Activated CD8-positive, alpha-beta T cell treated with anti-CD3 and anti-CD28 coated beads for 36 hours (primary cell): ENCODE measurements at regions not wholly inside any gene's neighbourhood (a gene's known extent, or its start where the extent isn't known, plus 50 kb on each side); places are given as distances from the start of the nearest gene placed in this dataset.
A peak's percentile ranks its signal among the peaks of the same experiment; 100 is the strongest.
"Not testable (repeated sequence)": the region's sequence is repeated elsewhere in the genome, so short reads cannot be mapped to it uniquely, and the experiment has no call there.

Experiments
- ATAC-seq: fragments of 200-7000 bp; cut with Tn5 transposase; one replicate; pipeline ENCODE4 v1.10.0; 2021; ENCODE audit warnings: mild to moderate bottlenecking, moderate library complexity
- CTCF ChIA-PET: fragments of 350-600 bp; sonication (Branson Sonifier 250); formaldehyde crosslinking; loops from one replicate; lab custom pipeline; 2021; ENCODE audit warnings: antibody characterized with exemption; lab: Charles Lee
- POLR2A ChIA-PET: fragments of 350-600 bp; sonication (Branson Sonifier 250); formaldehyde crosslinking; loops from one replicate; lab custom pipeline; 2021; ENCODE audit warnings: antibody characterized with exemption; lab: Charles Lee
- DNase-seq: peaks from one replicate; pipeline ENCODE4 v3.0.0-alpha.2; 2020
- H3K27ac Mint-ChIP-seq: one replicate; pipeline ENCODE4 v1.8.0; 2021; ENCODE audit warnings: mild to moderate bottlenecking, mixed read lengths
- H3K27me3 Mint-ChIP-seq: one replicate; pipeline ENCODE4 v1.8.0; 2021; ENCODE audit warnings: mixed read lengths
- H3K36me3 Mint-ChIP-seq: one replicate; pipeline ENCODE4 v1.8.0; 2021; ENCODE audit warnings: low read depth, mixed read lengths
- H3K4me1 Mint-ChIP-seq: one replicate; pipeline ENCODE4 v1.8.0; 2021; ENCODE audit warnings: low read depth, mixed read lengths
- H3K4me3 Mint-ChIP-seq: one replicate; pipeline ENCODE4 v1.8.0; 2021; ENCODE audit warnings: mild to moderate bottlenecking, moderate library complexity, mixed read lengths
- H3K9me3 Mint-ChIP-seq: one replicate; pipeline ENCODE4 v1.8.0; 2021; ENCODE audit warnings: mixed read lengths
- CTCF ChIP-seq: fragments of 200-600 bp; IDR thresholded peaks from one replicate; pipeline ENCODE4 v1.8.0; 2022; ENCODE audit warnings: antibody characterized with exemption, mild to moderate bottlenecking
- intact Hi-C: fragments of 100-400 bp; cut with micrococcal nuclease; formaldehyde crosslinking; loops from one replicate; pipeline ENCODE4 v1.10.0; 2022

- ChIA-PET CTCF (interaction anchor here (1.3 kb wide), 1 partner anchor 15 kb away, joined by 3 read pairs; no protein-coding TSS in a partner anchor), POLR2A (no interaction called here)
- TF ChIP-seq CTCF, result no peak
- DNase-seq (no peak), ATAC-seq (no peak)
- H3K27ac Mint-ChIP-seq, result no peak overlapping the region
- intact Hi-C loops, result no loop called here
- no peak overlapping the region for H3K4me3 Mint-ChIP-seq
- H3K4me1 Mint-ChIP-seq, result peaks cover 3% of the 10 kb centered on the region
- peaks cover 44% of the 10 kb centered on the region for H3K27me3 Mint-ChIP-seq
- H3K36me3 Mint-ChIP-seq, result no peaks in the 10 kb centered on the region
- no peaks in the 10 kb centered on the region for H3K9me3 Mint-ChIP-seq
Observed at GRCh38 chr5:115751176-115751575, 65.3 kb downstream of the CDO1 start.

GRCh38 chr5:115749016-115749415 lies 67.4 kb downstream of the CDO1 start:
- Mint-ChIP-seq H3K4me1 (peaks cover 3% of the 10 kb centered on the region), H3K4me3 (no peak overlapping the region), H3K27ac (no peak overlapping the region), H3K9me3 (peaks cover 13% of the 10 kb centered on the region), H3K36me3 (no peaks in the 10 kb centered on the region), H3K27me3 (peaks cover 40% of the 10 kb centered on the region)
- intact Hi-C loops, result no loop called here
- POLR2A ChIA-PET, result no interaction called here
- no peak for ATAC-seq
- DNase-seq, result no peak
- TF ChIP-seq CTCF, result no peak
- CTCF ChIA-PET, result no interaction called here

DNA sequence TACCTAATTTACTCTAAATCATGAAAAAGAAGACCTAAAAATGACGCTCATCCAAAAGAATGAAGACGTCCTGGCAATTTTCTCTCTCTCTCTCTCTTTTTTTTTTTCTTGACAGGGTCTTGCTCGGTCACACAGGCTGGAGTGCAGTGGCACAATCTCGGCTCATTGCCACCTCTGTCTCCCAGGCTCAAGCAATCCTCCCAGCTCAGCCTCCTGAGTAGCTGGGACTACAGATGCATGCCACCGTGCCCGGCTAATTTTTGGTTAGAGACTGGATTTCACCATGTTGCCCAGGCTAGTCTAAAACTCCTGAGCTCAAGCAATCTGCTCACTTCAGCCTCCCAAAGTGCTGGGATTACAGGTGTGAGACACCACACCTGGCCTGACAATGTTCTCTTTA lies 77.2 kb downstream of the CDO1 start:
- H3K36me3 Mint-ChIP-seq, result not testable (repeated sequence)
- peaks cover 34% of the 10 kb centered on the region for H3K27me3 Mint-ChIP-seq

GRCh38 chr5:115738830-115739229 lies 77.6 kb downstream of the CDO1 start:
- ATAC-seq (no peak), DNase-seq (no peak)
- peaks cover 31% of the 10 kb centered on the region for H3K27me3 Mint-ChIP-seq
- peaks cover 17% of the 10 kb centered on the region for H3K4me1 Mint-ChIP-seq
- ChIA-PET POLR2A (interaction anchor here (0.8 kb wide), 1 partner anchor 947 kb away, joined by 3 read pairs; no protein-coding TSS in a partner anchor), CTCF (no interaction called here)
- H3K4me3 Mint-ChIP-seq, result no peak overlapping the region
- H3K27ac Mint-ChIP-seq, result no peak overlapping the region
- no peak for TF ChIP-seq CTCF
- no peaks in the 10 kb centered on the region for H3K36me3 Mint-ChIP-seq
- peaks cover 4% of the 10 kb centered on the region for H3K9me3 Mint-ChIP-seq
- intact Hi-C loops, result no loop called here

More for the DNA sequence above, 77.2 kb downstream of the CDO1 start:
- peaks cover 17% of the 10 kb centered on the region for H3K4me1 Mint-ChIP-seq
- intact Hi-C loops, CTCF ChIA-PET, H3K9me3 Mint-ChIP-seq, H3K4me3 Mint-ChIP-seq, ATAC-seq, DNase-seq, H3K27ac Mint-ChIP-seq: not testable (repeated sequence)
- POLR2A ChIA-PET, result interaction anchor here (0.8 kb wide), 1 partner anchor 947 kb away, joined by 3 read pairs; no protein-coding TSS in a partner anchor

DNA sequence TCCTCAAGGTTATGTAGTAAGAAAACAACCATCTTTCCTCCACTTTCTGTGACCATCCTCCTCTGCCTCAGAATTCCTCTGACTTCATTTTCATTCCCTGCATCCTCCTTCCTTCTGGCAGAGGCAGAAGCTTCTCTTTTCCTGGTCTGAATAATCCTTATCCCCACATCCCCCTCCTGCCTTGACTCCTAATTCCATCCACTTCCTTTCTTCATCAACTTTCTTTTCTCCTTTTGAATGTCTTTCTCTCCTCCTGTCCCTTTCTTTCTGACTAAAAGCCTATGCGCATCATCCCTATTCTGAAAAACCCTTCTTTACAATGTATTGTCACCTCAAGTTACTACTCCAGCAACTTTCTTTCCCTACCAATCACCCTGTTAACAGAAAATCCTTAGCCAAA lies 79.0 kb downstream of the CDO1 start:
- CTCF ChIA-PET, result no interaction called here
- ATAC-seq (no peak), DNase-seq (no peak)
- H3K9me3 Mint-ChIP-seq, result no peaks in the 10 kb centered on the region
- H3K36me3 Mint-ChIP-seq, result no peaks in the 10 kb centered on the region
- H3K4me1 Mint-ChIP-seq, result peaks cover 17% of the 10 kb centered on the region
- POLR2A ChIA-PET, result no interaction called here
- peaks cover 39% of the 10 kb centered on the region for H3K27me3 Mint-ChIP-seq
- H3K4me3 Mint-ChIP-seq, result no peak overlapping the region
- H3K27ac Mint-ChIP-seq, result no peak overlapping the region
- no peak for TF ChIP-seq CTCF
- intact Hi-C loops, result no loop called here

DNA sequence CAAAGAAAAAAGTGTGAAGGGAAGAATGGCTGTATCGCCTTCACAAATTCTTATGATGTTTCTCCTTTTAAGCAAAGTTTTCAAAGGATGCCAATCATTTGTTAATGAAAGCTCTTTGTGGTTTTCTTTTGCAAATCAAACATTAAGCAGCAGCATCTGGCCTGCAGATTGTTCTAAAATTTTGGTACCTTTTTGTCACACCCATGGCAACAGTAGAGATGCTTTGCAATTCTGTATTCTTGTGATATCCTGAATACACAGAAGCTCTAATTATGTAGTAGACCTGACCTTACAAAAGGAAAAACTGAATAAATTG lies 79.8 kb downstream of the CDO1 start:
- ATAC-seq (peak; percentile 24), DNase-seq (no peak)
- ChIA-PET POLR2A (no interaction called here), CTCF (interaction anchor here (0.8 to 1.3 kb wide), 3 partner anchors 14 to 102 kb away, joined by 3 read pairs; no protein-coding TSS in a partner anchor)
- Mint-ChIP-seq H3K36me3 (no peaks in the 10 kb centered on the region), H3K27me3 (peaks cover 39% of the 10 kb centered on the region), H3K4me1 (peaks cover 17% of the 10 kb centered on the region), H3K4me3 (no peak overlapping the region), H3K27ac (peak overlapping the region; percentile 1), H3K9me3 (no peaks in the 10 kb centered on the region)
- TF ChIP-seq CTCF, result no peak
- intact Hi-C loops, result no loop called here
